Motor neuron (in vitro differentiated cells): ENCODE measurements at regions not wholly inside any gene's neighbourhood (a gene's known extent, or its start where the extent isn't known, plus 50 kb on each side); places are given as distances from the start of the nearest gene placed in this dataset.

Source experiments
- ATAC-seq, 8 experiments: fragments of 200-7000 bp; cut with Tn5 transposase; replicated peaks in 6 of 8; 2 replicates each; pipeline ENCODE4 v1.8.0; 2021; ENCODE audit warnings: mild to moderate bottlenecking in 8 of 8, moderate library complexity in 8 of 8
- H3K27ac ChIP-seq, 2 donors: fragments of 250-450 bp; sonication (Bioruptor Pico); 2 replicates each; pipeline ENCODE4 v1.9.0; 2021; ENCODE audit warnings: antibody characterized with exemption in 2 of 2, mild to moderate bottlenecking in 2 of 2, moderate library complexity in 1 of 2
- H3K4me1 ChIP-seq, 2 donors: fragments of 250-450 bp; sonication (Bioruptor Pico); replicated peaks in 1 of 2; 2 replicates each; pipeline ENCODE4 v1.6.1; 2021; ENCODE audit warnings: antibody characterized with exemption in 2 of 2, mild to moderate bottlenecking in 2 of 2, moderate library complexity in 1 of 2
- H3K4me3 ChIP-seq, 5 donors: fragments of 250-450 bp; sonication (Bioruptor Pico); 2 replicates each; pipeline ENCODE4 v1.9.0; 2021; ENCODE audit warnings: antibody characterized with exemption in 5 of 5, mild to moderate bottlenecking in 5 of 5, moderate library complexity in 4 of 5
- WGBS, 10 experiments: fragments of 450-650 bp; shearing (Covaris generic); methylation state at CpG; one replicate each; pipeline ENCODE4 v1.0.0; 2022; 5-methylcytosine and 5-hydroxymethylcytosine counted together
- in situ Hi-C, 9 experiments: fragments of 400-800 bp; cut with MboI; loops; one replicate each; pipeline ENCODE4 v1.15.0; 2021; ENCODE audit warnings: low sequenced_read_pairs in 9 of 9, low pct_unique_long_range_greater_than_20kb in 2 of 9; ENCODE audit not compliant: unreplicated experiment in 9 of 9

- no peak for ATAC-seq
- Histone ChIP-seq H3K27ac (no peak overlapping the region), H3K4me3 (no peak overlapping the region), H3K4me1 (no peaks in the 10 kb centered on the region)
- WGBS, 10 experiments: 0 to 100% (median 87%) methylated on average over 1 of the region's 2 CpGs; no CpG with 5 or more reads in 4 of the 10 experiments
- in situ Hi-C loops: no loop called here
Measured at GRCh38 chr5:119808474-119808873, 179.1 kb downstream of the FAM170A start.

GRCh38 chr5:119810217-119810616 is 180.9 kb downstream of the FAM170A start:
- in situ Hi-C loops: no loop called here
- ATAC-seq: no peak
- no peak overlapping the region for H3K4me3 ChIP-seq
- H3K4me1 ChIP-seq: no peaks in the 10 kb centered on the region
- H3K27ac ChIP-seq: no peak overlapping the region

- 40 to 61% (median 50%) methylated on average over 2 to 5 of the region's 5 CpGs for WGBS, 10 experiments
- Histone ChIP-seq H3K4me1 (no peaks in the 10 kb centered on the region), H3K4me3 (no peak overlapping the region), H3K27ac (no peak overlapping the region)
- no peak for ATAC-seq
- in situ Hi-C loops: no loop called here
Measured at GRCh38 chr5:119811458-119811857, 182.1 kb downstream of the FAM170A start.

GRCh38 chr5:119814655-119815054 is 185.3 kb downstream of the FAM170A start:
- no peak for ATAC-seq
- in situ Hi-C loops: no loop called here
- Histone ChIP-seq H3K4me1 (no peaks in the 10 kb centered on the region), H3K4me3 (no peak overlapping the region), H3K27ac (no peak overlapping the region)
- 48 to 100% (median 87%) methylated on average over 1 to 5 of the region's 6 CpGs; no CpG with 5 or more reads in 1 of the 10 experiments for WGBS, 10 experiments

GRCh38 chr5:119816055-119816454 is 186.7 kb downstream of the FAM170A start:
- Histone ChIP-seq H3K4me3 (no peak overlapping the region), H3K27ac (no peak overlapping the region), H3K4me1 (no peaks in the 10 kb centered on the region)
- in situ Hi-C loops: no loop called here
- ATAC-seq: no peak

GRCh38 chr5:119820016-119820415 is 190.7 kb downstream of the FAM170A start:
- in situ Hi-C loops: no loop called here
- 0 to 100% (median 57%) methylated on average over 1 of the region's 1 CpG; no CpG with 5 or more reads in 4 of the 10 experiments for WGBS, 10 experiments
- ATAC-seq: no peak

GRCh38 chr5:119820608-119821007 is 191.2 kb downstream of the FAM170A start:
- no peak for ATAC-seq
- Histone ChIP-seq H3K4me3 (no peak overlapping the region), H3K27ac (no peak overlapping the region), H3K4me1 (no peaks in the 10 kb centered on the region)
- WGBS, 10 experiments: 0 to 100% (median 66%) methylated on average over 1 to 2 of the region's 2 CpGs; no CpG with 5 or more reads in 2 of the 10 experiments
- in situ Hi-C loops: no loop called here

More at GRCh38 chr5:119820016-119820415, 190.7 kb downstream of the FAM170A start:
- H3K4me1 ChIP-seq: no peaks in the 10 kb centered on the region
- H3K27ac ChIP-seq: no peak overlapping the region
- no peak overlapping the region for H3K4me3 ChIP-seq

- H3K4me3 ChIP-seq: no peak overlapping the region
- no peak for ATAC-seq
- H3K4me1 ChIP-seq: no peaks in the 10 kb centered on the region
- in situ Hi-C loops: no loop called here
- H3K27ac ChIP-seq: no peak overlapping the region
- 0 to 100% (median 72%) methylated on average over 1 to 3 of the region's 3 CpGs for WGBS, 10 experiments
Measured at GRCh38 chr5:119828541-119828940, 199.2 kb downstream of the FAM170A start.

- ATAC-seq: no peak
- H3K27ac ChIP-seq: no peak overlapping the region
- H3K4me1 ChIP-seq: no peaks in the 10 kb centered on the region
- in situ Hi-C loops: no loop called here
- no peak overlapping the region for H3K4me3 ChIP-seq
Measured at GRCh38 chr5:119829341-119829740, 200.0 kb downstream of the FAM170A start.

- Histone ChIP-seq H3K4me3 (no peak overlapping the region), H3K27ac (no peak overlapping the region), H3K4me1 (no peaks in the 10 kb centered on the region)
- in situ Hi-C loops: no loop called here
- ATAC-seq: no peak
- 0 to 95% (median 75%) methylated on average over 3 to 4 of the region's 4 CpGs for WGBS, 10 experiments
Measured at GRCh38 chr5:119833176-119833575, 203.8 kb downstream of the FAM170A start.

GRCh38 chr5:119840175-119840574 is 210.8 kb downstream of the FAM170A start:
- Histone ChIP-seq H3K27ac (no peak overlapping the region), H3K4me1 (no peaks in the 10 kb centered on the region), H3K4me3 (no peak overlapping the region)
- in situ Hi-C loops: no loop called here
- ATAC-seq: no peak

- Histone ChIP-seq H3K27ac (no peak overlapping the region), H3K4me1 (no peaks in the 10 kb centered on the region), H3K4me3 (no peak overlapping the region)
- no peak for ATAC-seq
- in situ Hi-C loops: no loop called here
- WGBS, 10 experiments: 0 to 82% (median 60%) methylated on average over 1 to 2 of the region's 2 CpGs; no CpG with 5 or more reads in 3 of the 10 experiments
Measured at GRCh38 chr5:119852140-119852539, 222.8 kb downstream of the FAM170A start.

- no peak for ATAC-seq
- Histone ChIP-seq H3K4me1 (no peaks in the 10 kb centered on the region), H3K4me3 (no peak overlapping the region), H3K27ac (no peak overlapping the region)
- in situ Hi-C loops: no loop called here
Measured at GRCh38 chr5:119860463-119860862, 231.1 kb downstream of the FAM170A start.

GRCh38 chr5:119862619-119863018 is 233.3 kb downstream of the FAM170A start:
- Histone ChIP-seq H3K4me1 (no peaks in the 10 kb centered on the region), H3K4me3 (no peak overlapping the region), H3K27ac (no peak overlapping the region)
- WGBS, 10 experiments: 38 to 100% (median 81%) methylated on average over 1 to 4 of the region's 4 CpGs
- in situ Hi-C loops: no loop called here
- no peak for ATAC-seq

GRCh38 chr5:119864286-119864685 is 234.9 kb downstream of the FAM170A start:
- in situ Hi-C loops: no loop called here
- H3K4me3 ChIP-seq: no peak overlapping the region
- no peak for ATAC-seq
- no peaks in the 10 kb centered on the region for H3K4me1 ChIP-seq
- no peak overlapping the region for H3K27ac ChIP-seq
